ENCODE measurements at regions not wholly inside any gene's neighbourhood (a gene's known extent, or its start where the extent isn't known, plus 50 kb on each side); places are given as distances from the start of the nearest gene placed in this dataset.

GRCh38 chr1:68653882-68654281 is 157.0 kb upstream of the DEPDC1 start:
- H3K27me3 ChIP-seq (ENCODE audit: control insufficient read depth, insufficient read depth, low read length), result no peaks in the 10 kb centered on the region
- H3K27ac ChIP-seq (ENCODE audit: low read length), result no peak overlapping the region
- DNase-seq (ENCODE audit: low read depth, low spot score), result no peak
- no peak overlapping the region for H3K4me3 ChIP-seq (ENCODE audit: low read length)
- no peaks in the 10 kb centered on the region for H3K4me1 ChIP-seq (ENCODE audit: control insufficient read depth, insufficient read depth, low read length)
- H3K36me3 ChIP-seq (ENCODE audit: control insufficient read depth, insufficient read depth, low read length), result no peaks in the 10 kb centered on the region
- no peaks in the 10 kb centered on the region for H3K9me3 ChIP-seq (ENCODE audit: control insufficient read depth, insufficient read depth, low read length)
- no CpG with 5 or more reads among the region's 2 CpGs for WGBS (ENCODE audit: insufficient coverage, insufficient read length)

GRCh38 chr1:68673771-68674170 is 176.9 kb upstream of the DEPDC1 start:
- H3K9me3 ChIP-seq (ENCODE audit: control insufficient read depth, insufficient read depth, low read length), result no peaks in the 10 kb centered on the region
- no peak overlapping the region for H3K27ac ChIP-seq (ENCODE audit: low read length)
- H3K27me3 ChIP-seq (ENCODE audit: control insufficient read depth, insufficient read depth, low read length), result no peaks in the 10 kb centered on the region
- H3K4me1 ChIP-seq (ENCODE audit: control insufficient read depth, insufficient read depth, low read length), result no peaks in the 10 kb centered on the region
- 100% methylated on average over 2 of the region's 4 CpGs for WGBS (ENCODE audit: insufficient coverage, insufficient read length)
- H3K4me3 ChIP-seq (ENCODE audit: low read length), result no peak overlapping the region
- DNase-seq (ENCODE audit: low read depth, low spot score), result no peak
- no peaks in the 10 kb centered on the region for H3K36me3 ChIP-seq (ENCODE audit: control insufficient read depth, insufficient read depth, low read length)

DNA sequence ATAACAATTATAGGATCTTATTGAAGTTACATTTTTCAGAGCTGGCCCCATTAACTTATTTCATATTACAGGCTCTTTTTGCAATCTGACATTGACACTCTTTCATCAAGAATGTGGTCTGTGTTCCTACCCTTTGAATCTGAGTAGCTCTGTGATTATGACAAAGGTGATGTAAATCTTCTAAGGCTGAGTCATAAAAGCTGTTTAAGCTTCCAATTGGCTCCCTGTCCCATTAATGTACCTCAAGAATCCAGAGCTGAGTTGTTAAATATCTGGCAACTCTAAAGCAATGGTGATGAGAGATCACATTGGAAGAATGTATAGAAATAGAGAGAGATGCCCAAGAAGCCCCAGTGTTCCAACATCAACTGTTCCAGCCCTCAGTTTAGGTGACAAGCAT is 178.5 kb upstream of the DEPDC1 start:
- no peaks in the 10 kb centered on the region for H3K36me3 ChIP-seq (ENCODE audit: control insufficient read depth, insufficient read depth, low read length)
- H3K4me1 ChIP-seq (ENCODE audit: control insufficient read depth, insufficient read depth, low read length), result no peaks in the 10 kb centered on the region
- no peaks in the 10 kb centered on the region for H3K9me3 ChIP-seq (ENCODE audit: control insufficient read depth, insufficient read depth, low read length)
- no peak for DNase-seq (ENCODE audit: low read depth, low spot score)
- no peak overlapping the region for H3K27ac ChIP-seq (ENCODE audit: low read length)
- H3K27me3 ChIP-seq (ENCODE audit: control insufficient read depth, insufficient read depth, low read length), result no peaks in the 10 kb centered on the region
- no peak overlapping the region for H3K4me3 ChIP-seq (ENCODE audit: low read length)

DNA sequence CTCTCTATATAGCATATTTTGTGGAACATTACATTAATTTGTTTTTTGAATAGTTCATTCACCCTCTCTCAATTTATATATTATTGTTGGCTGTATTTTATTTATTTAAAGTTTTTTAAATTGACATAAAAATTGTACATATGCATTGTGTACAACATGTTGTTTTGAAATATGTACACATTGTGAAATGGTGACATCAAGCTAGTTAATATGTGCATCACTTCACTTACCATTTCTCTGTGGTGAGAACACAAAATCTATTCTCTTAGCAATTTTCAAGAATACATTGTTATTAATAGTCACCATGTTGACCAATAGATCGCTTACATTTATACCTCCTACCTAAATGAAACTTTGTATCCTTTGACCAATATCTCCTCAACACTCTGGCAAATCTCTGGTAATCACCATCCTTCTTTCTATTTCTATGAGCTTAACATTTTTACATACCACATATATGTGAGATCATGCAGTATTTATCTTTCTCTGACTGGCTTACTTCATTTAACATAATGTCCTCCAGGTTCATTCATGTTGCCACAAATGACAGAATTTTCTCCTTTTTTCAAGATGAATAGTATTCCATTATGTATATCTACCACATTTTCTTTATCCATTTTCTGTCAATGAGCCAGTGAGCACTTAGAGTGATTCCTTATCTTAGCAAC is 180.9 kb upstream of the DEPDC1 start:
- H3K27me3 ChIP-seq (ENCODE audit: control insufficient read depth, insufficient read depth, low read length), result no peaks in the 10 kb centered on the region
- DNase-seq (ENCODE audit: low read depth, low spot score), result no peak
- H3K36me3 ChIP-seq (ENCODE audit: control insufficient read depth, insufficient read depth, low read length), result no peaks in the 10 kb centered on the region
- no peaks in the 10 kb centered on the region for H3K4me1 ChIP-seq (ENCODE audit: control insufficient read depth, insufficient read depth, low read length)
- H3K27ac ChIP-seq (ENCODE audit: low read length), result no peak overlapping the region
- no peaks in the 10 kb centered on the region for H3K9me3 ChIP-seq (ENCODE audit: control insufficient read depth, insufficient read depth, low read length)
- H3K4me3 ChIP-seq (ENCODE audit: low read length), result no peak overlapping the region
- no CpG with 5 or more reads among the region's 1 CpG for WGBS (ENCODE audit: insufficient coverage, insufficient read length)

- no peaks in the 10 kb centered on the region for H3K4me1 ChIP-seq (ENCODE audit: control insufficient read depth, insufficient read depth, low read length)
- no peaks in the 10 kb centered on the region for H3K9me3 ChIP-seq (ENCODE audit: control insufficient read depth, insufficient read depth, low read length)
- no peak overlapping the region for H3K27ac ChIP-seq (ENCODE audit: low read length)
- H3K36me3 ChIP-seq (ENCODE audit: control insufficient read depth, insufficient read depth, low read length), result no peaks in the 10 kb centered on the region
- no peak for DNase-seq (ENCODE audit: low read depth, low spot score)
- no peaks in the 10 kb centered on the region; the same call in 1 of the 2 replicates for H3K27me3 ChIP-seq (ENCODE audit: control insufficient read depth, insufficient read depth, low read length)
- no CpG with 5 or more reads among the region's 3 CpGs for WGBS (ENCODE audit: insufficient coverage, insufficient read length)
- no peak overlapping the region for H3K4me3 ChIP-seq (ENCODE audit: low read length)
Observed at GRCh38 chr1:68696221-68696620, 199.3 kb upstream of the DEPDC1 start.

GRCh38 chr1:68703921-68704354 is 207.1 kb upstream of the DEPDC1 start:
- Histone ChIP-seq H3K9me3 (ENCODE audit: control insufficient read depth, insufficient read depth, low read length) (no peaks in the 10 kb centered on the region), H3K4me3 (ENCODE audit: low read length) (no peak overlapping the region), H3K4me1 (ENCODE audit: control insufficient read depth, insufficient read depth, low read length) (no peaks in the 10 kb centered on the region), H3K36me3 (ENCODE audit: control insufficient read depth, insufficient read depth, low read length) (no peaks in the 10 kb centered on the region), H3K27ac (ENCODE audit: low read length) (no peak overlapping the region), H3K27me3 (ENCODE audit: control insufficient read depth, insufficient read depth, low read length) (no peaks in the 10 kb centered on the region)
- no peak for DNase-seq (ENCODE audit: low read depth, low spot score)
- WGBS (ENCODE audit: insufficient coverage, insufficient read length), result no CpG with 5 or more reads among the region's 2 CpGs

DNA sequence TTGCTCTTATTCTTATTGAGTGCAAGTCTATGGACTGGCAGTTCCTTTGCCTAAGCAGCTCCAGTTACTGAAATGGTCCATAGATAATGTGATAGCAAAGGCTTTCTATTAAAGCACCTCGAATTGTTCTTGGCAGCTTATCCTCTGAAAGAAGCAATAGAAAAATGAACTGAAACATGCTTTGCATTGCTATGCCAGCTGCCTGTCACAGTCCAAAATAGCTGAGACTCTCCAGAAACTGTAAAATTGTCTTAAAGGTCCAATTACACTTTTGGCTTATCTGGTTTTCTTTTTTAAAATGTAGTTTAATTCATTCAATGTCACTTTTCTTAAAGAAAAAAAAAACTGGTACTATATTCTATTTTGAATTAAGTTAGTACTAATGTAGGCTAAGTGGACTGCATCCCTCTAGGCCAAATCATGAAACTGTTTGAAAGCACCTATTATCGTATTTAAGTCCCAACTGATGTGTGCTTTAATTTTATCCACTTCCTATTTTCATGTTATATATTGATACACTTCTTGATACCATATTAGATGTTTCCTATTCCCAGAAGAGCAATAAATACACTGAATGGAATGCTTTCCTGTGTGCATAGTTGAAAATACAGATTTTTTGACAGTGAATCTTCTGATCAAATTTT is 208.0 kb upstream of the DEPDC1 start:
- Histone ChIP-seq H3K27ac (ENCODE audit: low read length) (no peak overlapping the region), H3K27me3 (ENCODE audit: control insufficient read depth, insufficient read depth, low read length) (no peaks in the 10 kb centered on the region), H3K4me3 (ENCODE audit: low read length) (no peak overlapping the region), H3K4me1 (ENCODE audit: control insufficient read depth, insufficient read depth, low read length) (no peaks in the 10 kb centered on the region), H3K9me3 (ENCODE audit: control insufficient read depth, insufficient read depth, low read length) (peaks cover 2% of the 10 kb centered on the region), H3K36me3 (ENCODE audit: control insufficient read depth, insufficient read depth, low read length) (no peaks in the 10 kb centered on the region)
- no peak for DNase-seq (ENCODE audit: low read depth, low spot score)
- no CpG with 5 or more reads among the region's 2 CpGs for WGBS (ENCODE audit: insufficient coverage, insufficient read length)

DNA sequence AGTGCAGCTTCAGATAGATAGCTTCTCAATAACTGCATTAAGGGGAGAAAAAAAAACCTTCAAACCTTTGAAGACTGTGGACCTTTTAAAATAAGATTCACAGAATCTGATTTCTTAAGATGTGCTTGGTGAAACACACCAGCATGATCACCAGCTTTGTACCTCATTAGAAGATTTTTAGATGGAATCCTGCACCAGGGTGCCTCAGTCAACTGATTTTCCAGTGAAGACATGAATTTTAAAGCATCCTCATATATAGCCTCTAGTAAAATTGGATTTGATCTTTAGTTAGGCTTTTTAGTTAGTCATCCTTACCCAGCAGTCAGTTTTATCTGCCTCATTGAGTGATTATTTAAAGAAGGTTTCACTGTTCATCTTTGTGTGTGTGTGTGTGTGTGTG is 208.6 kb upstream of the DEPDC1 start:
- H3K36me3 ChIP-seq (ENCODE audit: control insufficient read depth, insufficient read depth, low read length), result no peaks in the 10 kb centered on the region
- H3K4me1 ChIP-seq (ENCODE audit: control insufficient read depth, insufficient read depth, low read length), result no peaks in the 10 kb centered on the region
- H3K9me3 ChIP-seq (ENCODE audit: control insufficient read depth, insufficient read depth, low read length), result peaks cover 3% of the 10 kb centered on the region
- H3K27me3 ChIP-seq (ENCODE audit: control insufficient read depth, insufficient read depth, low read length), result no peaks in the 10 kb centered on the region
- H3K27ac ChIP-seq (ENCODE audit: low read length), result no peak overlapping the region
- H3K4me3 ChIP-seq (ENCODE audit: low read length), result no peak overlapping the region
- DNase-seq (ENCODE audit: low read depth, low spot score), result no peak

DNA sequence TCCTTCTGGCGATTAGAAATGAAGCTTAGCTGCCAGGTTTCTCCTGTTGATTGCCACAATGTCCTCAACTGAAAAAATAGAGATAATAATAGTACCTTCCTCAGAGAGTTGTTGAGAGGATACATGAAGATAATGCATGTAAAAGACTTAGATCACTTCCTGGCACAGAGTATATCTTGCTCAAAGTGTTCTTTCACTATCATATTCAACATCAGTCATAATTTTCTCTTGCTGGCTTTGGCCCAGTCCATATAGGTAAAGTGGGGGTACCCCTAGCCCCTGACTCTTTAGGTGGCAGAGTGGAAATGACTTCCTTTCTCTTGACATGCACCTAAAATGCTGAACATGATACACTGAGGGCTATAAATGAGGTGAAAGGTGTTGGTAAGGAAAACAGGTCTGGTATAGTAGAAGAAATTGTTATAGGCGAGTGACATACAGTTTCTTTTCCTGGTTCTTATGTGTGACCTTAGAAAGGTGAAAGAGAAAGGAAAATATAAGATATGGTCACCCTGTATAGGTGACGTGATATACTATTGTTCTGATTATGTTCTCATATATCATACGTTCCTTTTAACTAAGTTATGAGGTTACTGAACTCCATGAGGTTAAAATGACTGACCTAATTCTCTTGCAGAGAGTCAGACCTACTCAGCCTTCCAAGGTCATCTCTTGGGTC is 209.9 kb upstream of the DEPDC1 start:
- Histone ChIP-seq H3K27ac (ENCODE audit: low read length) (no peak overlapping the region), H3K36me3 (ENCODE audit: control insufficient read depth, insufficient read depth, low read length) (no peaks in the 10 kb centered on the region), H3K4me3 (ENCODE audit: low read length) (no peak overlapping the region), H3K27me3 (ENCODE audit: control insufficient read depth, insufficient read depth, low read length) (no peaks in the 10 kb centered on the region), H3K4me1 (ENCODE audit: control insufficient read depth, insufficient read depth, low read length) (no peaks in the 10 kb centered on the region), H3K9me3 (ENCODE audit: control insufficient read depth, insufficient read depth, low read length) (peaks cover 3% of the 10 kb centered on the region)
- DNase-seq (ENCODE audit: low read depth, low spot score), result no peak
- WGBS (ENCODE audit: insufficient coverage, insufficient read length), result 100% methylated on average over 1 of the region's 4 CpGs

DNA sequence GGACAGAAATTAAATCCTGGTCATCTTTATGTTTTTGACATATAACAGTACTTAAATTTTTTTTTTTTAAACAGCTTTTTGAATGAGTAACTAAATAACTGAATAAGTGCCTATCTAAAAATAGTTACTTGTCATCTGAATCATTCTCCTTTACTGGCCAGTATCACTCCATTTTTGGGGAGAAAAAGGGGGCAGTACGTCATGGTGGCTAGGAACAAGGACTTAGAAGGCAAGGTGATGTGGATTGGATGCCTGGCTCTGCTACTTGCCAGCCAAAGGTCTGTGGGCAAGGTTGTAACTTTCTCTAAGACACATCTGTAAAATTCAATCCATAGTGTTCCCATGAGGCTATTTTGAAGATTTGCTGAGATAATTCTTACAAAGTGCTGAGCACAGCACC is 220.4 kb upstream of the DEPDC1 start:
- H3K4me3 ChIP-seq (ENCODE audit: low read length), result no peak overlapping the region
- H3K27ac ChIP-seq (ENCODE audit: low read length), result no peak overlapping the region
- no peaks in the 10 kb centered on the region for H3K36me3 ChIP-seq (ENCODE audit: control insufficient read depth, insufficient read depth, low read length)
- no peak for DNase-seq (ENCODE audit: low read depth, low spot score)
- no CpG with 5 or more reads among the region's 1 CpG for WGBS (ENCODE audit: insufficient coverage, insufficient read length)
- H3K9me3 ChIP-seq (ENCODE audit: control insufficient read depth, insufficient read depth, low read length), result no peaks in the 10 kb centered on the region
- H3K4me1 ChIP-seq (ENCODE audit: control insufficient read depth, insufficient read depth, low read length), result no peaks in the 10 kb centered on the region
- no peaks in the 10 kb centered on the region for H3K27me3 ChIP-seq (ENCODE audit: control insufficient read depth, insufficient read depth, low read length)

- H3K4me3 ChIP-seq (ENCODE audit: low read length), result no peak overlapping the region
- no peaks in the 10 kb centered on the region for H3K4me1 ChIP-seq (ENCODE audit: control insufficient read depth, insufficient read depth, low read length)
- H3K27me3 ChIP-seq (ENCODE audit: control insufficient read depth, insufficient read depth, low read length), result no peaks in the 10 kb centered on the region
- H3K9me3 ChIP-seq (ENCODE audit: control insufficient read depth, insufficient read depth, low read length), result no peaks in the 10 kb centered on the region
- WGBS (ENCODE audit: insufficient coverage, insufficient read length), result no CpG with 5 or more reads among the region's 1 CpG
- no peaks in the 10 kb centered on the region for H3K36me3 ChIP-seq (ENCODE audit: control insufficient read depth, insufficient read depth, low read length)
- DNase-seq (ENCODE audit: low read depth, low spot score), result no peak
- no peak overlapping the region for H3K27ac ChIP-seq (ENCODE audit: low read length)
Observed at GRCh38 chr1:68720476-68720875, 223.6 kb upstream of the DEPDC1 start.

Measured in iPS DF 6.9 (cell line).